ENCODE measurements at regions not wholly inside any gene's neighbourhood (a gene's known extent, or its start where the extent isn't known, plus 50 kb on each side); places are given as distances from the start of the nearest gene placed in this dataset.

GRCh38 chr20:48257833-48258232 lies 472.6 kb upstream of the SULF2 start:
- H3K36me3 ChIP-seq = no peaks in the 10 kb centered on the region
- no peak overlapping the region for H3K4me3 ChIP-seq
- DNase-seq = no peak
- intact Hi-C loops (cut with DNase I; ENCODE audit: low total_unique reads) = no loop called here
- H3K9me3 ChIP-seq = peaks cover 0 to 7% (median 2%) of the 10 kb centered on the region in 3 donors
- H3K27me3 ChIP-seq = no peaks in the 10 kb centered on the region
- H3K27ac ChIP-seq = no peak overlapping the region
- no peak for TF ChIP-seq CTCF (IDR thresholded peaks at IDR 0.05)
- no peaks in the 10 kb centered on the region for H3K4me1 ChIP-seq

- intact Hi-C loops (cut with DNase I; ENCODE audit: low total_unique reads) = no loop called here
- Histone ChIP-seq H3K36me3 (no peaks in the 10 kb centered on the region), H3K4me1 (no peaks in the 10 kb centered on the region), H3K27ac (no peak overlapping the region), H3K9me3 (no peaks in the 10 kb centered on the region), H3K4me3 (no peak overlapping the region), H3K27me3 (peaks cover 0 to 4% of the 10 kb centered on the region in 2 donors)
- TF ChIP-seq CTCF (IDR thresholded peaks at IDR 0.05) = no peak
- DNase-seq = no peak
These were observed 462.7 kb upstream of the SULF2 start for GRCh38 chr20:48247961-48248360.

GRCh38 chr20:48246061-48246790 lies 460.9 kb upstream of the SULF2 start:
- Histone ChIP-seq H3K4me1 (no peaks in the 10 kb centered on the region), H3K36me3 (no peaks in the 10 kb centered on the region), H3K27ac (no peak overlapping the region), H3K4me3 (no peak overlapping the region), H3K9me3 (no peaks in the 10 kb centered on the region), H3K27me3 (peaks cover 0 to 4% of the 10 kb centered on the region in 2 donors)
- intact Hi-C loops (cut with DNase I; ENCODE audit: low total_unique reads) = no loop called here
- DNase-seq = no peak
- TF ChIP-seq CTCF (IDR thresholded peaks at IDR 0.05) = no peak

- no peak for DNase-seq
- no peak overlapping the region for H3K4me3 ChIP-seq
- H3K9me3 ChIP-seq = no peaks in the 10 kb centered on the region
- no peaks in the 10 kb centered on the region for H3K36me3 ChIP-seq
- no peaks in the 10 kb centered on the region for H3K4me1 ChIP-seq
- no peak for TF ChIP-seq CTCF (IDR thresholded peaks at IDR 0.05)
- intact Hi-C loops (cut with DNase I; ENCODE audit: low total_unique reads) = no loop called here
- no peak overlapping the region for H3K27ac ChIP-seq
- no peaks in the 10 kb centered on the region for H3K27me3 ChIP-seq
These were observed 457.3 kb upstream of the SULF2 start for GRCh38 chr20:48242623-48243022.

GRCh38 chr20:48241482-48241881 lies 456.2 kb upstream of the SULF2 start:
- no peaks in the 10 kb centered on the region for H3K27me3 ChIP-seq
- no peaks in the 10 kb centered on the region for H3K4me1 ChIP-seq
- no peaks in the 10 kb centered on the region for H3K9me3 ChIP-seq
- intact Hi-C loops (cut with DNase I; ENCODE audit: low total_unique reads) = no loop called here
- no peak for TF ChIP-seq CTCF (IDR thresholded peaks at IDR 0.05)
- H3K36me3 ChIP-seq = no peaks in the 10 kb centered on the region
- H3K27ac ChIP-seq = no peak overlapping the region
- no peak for DNase-seq
- H3K4me3 ChIP-seq = no peak overlapping the region

GRCh38 chr20:48238781-48239180 lies 453.5 kb upstream of the SULF2 start:
- intact Hi-C loops (cut with DNase I; ENCODE audit: low total_unique reads) = no loop called here
- no peak overlapping the region for H3K4me3 ChIP-seq
- H3K9me3 ChIP-seq = no peaks in the 10 kb centered on the region
- no peak for TF ChIP-seq CTCF (IDR thresholded peaks at IDR 0.05)
- no peak overlapping the region for H3K27ac ChIP-seq
- no peaks in the 10 kb centered on the region for H3K27me3 ChIP-seq
- no peaks in the 10 kb centered on the region for H3K36me3 ChIP-seq
- no peaks in the 10 kb centered on the region for H3K4me1 ChIP-seq
- no peak for DNase-seq
